H9 (cell line): ENCODE measurements at regions not wholly inside any gene's neighbourhood (a gene's known extent, or its start where the extent isn't known, plus 50 kb on each side); places are given as distances from the start of the nearest gene placed in this dataset.
"Not testable (repeated sequence)": the region's sequence is repeated elsewhere in the genome, so short reads cannot be mapped to it uniquely, and the experiment has no call there.

ENCODE experiments used
- DNase-seq: peaks from one replicate; pipeline ENCODE4 v3.0.0-alpha.2; 2017
- H2AFZ ChIP-seq: one replicate; pipeline ENCODE4 v1.6.1; 2013; ENCODE audit warnings: mild to moderate bottlenecking, low read length, control low read depth, moderate library complexity
- H2AK5ac ChIP-seq: 2 replicates; pipeline ENCODE4 v1.6.1; 2013; ENCODE audit warnings: low read length, control low read depth, mixed read lengths; ENCODE audit not compliant: insufficient read length
- H2BK120ac ChIP-seq: one replicate; pipeline ENCODE4 v1.6.1; 2013; ENCODE audit warnings: low read depth, mild to moderate bottlenecking, low read length, control low read depth, inconsistent platforms; ENCODE audit not compliant: poor library complexity, severe bottlenecking
- H2BK12ac ChIP-seq: 2 replicates; pipeline ENCODE4 v1.6.1; 2013; ENCODE audit warnings: low read length, control low read depth, mixed read lengths, low read depth; ENCODE audit not compliant: insufficient read length
- H2BK15ac ChIP-seq: 2 replicates; pipeline ENCODE4 v1.6.1; 2013; ENCODE audit warnings: low read depth, low read length, control low read depth
- H2BK20ac ChIP-seq: one replicate; pipeline ENCODE4 v1.6.1; 2013; ENCODE audit warnings: low read depth, mild to moderate bottlenecking, low read length, control low read depth, inconsistent platforms; ENCODE audit not compliant: poor library complexity, severe bottlenecking
- H2BK5ac ChIP-seq: 2 replicates; pipeline ENCODE4 v1.6.1; 2013; ENCODE audit warnings: low read length, control low read depth, mixed read lengths; ENCODE audit not compliant: insufficient read length
- H3K14ac ChIP-seq: 2 replicates; pipeline ENCODE4 v1.6.1; 2013; ENCODE audit warnings: low read length, control low read depth; ENCODE audit not compliant: insufficient read depth
- H3K18ac ChIP-seq: 2 replicates; pipeline ENCODE4 v1.6.1; 2013; ENCODE audit warnings: low read depth, mild to moderate bottlenecking, mixed read lengths, low read length, control low read depth; ENCODE audit not compliant: insufficient read length
- H3K23ac ChIP-seq: 2 replicates; pipeline ENCODE4 v1.6.1; 2013; ENCODE audit warnings: low read length, control low read depth, mixed read lengths, low read depth; ENCODE audit not compliant: insufficient read length
- H3K23me2 ChIP-seq: 2 replicates; pipeline ENCODE4 v1.6.1; 2013; ENCODE audit warnings: low read depth, mild to moderate bottlenecking, mixed read lengths, low read length, control low read depth; ENCODE audit not compliant: insufficient read length, poor library complexity, severe bottlenecking
- H3K27ac ChIP-seq: 2 replicates; pipeline ENCODE4 v1.5.1; 2013; ENCODE audit warnings: low read length, control low read depth, mixed read lengths, low read depth; ENCODE audit not compliant: insufficient read length
- H3K27me3 ChIP-seq: 2 replicates; pipeline ENCODE4 v1.6.1; 2013; ENCODE audit warnings: low read length, control low read depth, inconsistent platforms; ENCODE audit not compliant: insufficient read depth
- H3K4ac ChIP-seq: 2 replicates; pipeline ENCODE4 v1.6.1; 2013; ENCODE audit warnings: low read depth, mild to moderate bottlenecking, control low read depth, inconsistent platforms, low read length, moderate library complexity
- H3K4me1 ChIP-seq: 2 replicates; pipeline ENCODE4 v1.6.1; 2013; ENCODE audit warnings: low read length, control low read depth, inconsistent platforms; ENCODE audit not compliant: insufficient read depth
- H3K4me2 ChIP-seq: 2 replicates; pipeline ENCODE4 v1.6.1; 2013; ENCODE audit warnings: low read length, control low read depth, mixed read lengths; ENCODE audit not compliant: insufficient read length, insufficient read depth
- H3K56ac ChIP-seq: 2 replicates; pipeline ENCODE4 v1.6.1; 2013; ENCODE audit warnings: low read depth, mild to moderate bottlenecking, mixed read lengths, low read length, control low read depth; ENCODE audit not compliant: insufficient read length
- H3K79me1 ChIP-seq: 2 replicates; pipeline ENCODE4 v1.6.1; 2013; ENCODE audit warnings: low read depth, mild to moderate bottlenecking, moderate library complexity, low read length, control low read depth, inconsistent platforms; ENCODE audit not compliant: insufficient read depth, poor library complexity, severe bottlenecking
- H3K79me2 ChIP-seq: 2 replicates; pipeline ENCODE4 v1.6.1; 2013; ENCODE audit warnings: low read length, control low read depth, inconsistent platforms; ENCODE audit not compliant: insufficient read depth
- H3K9ac ChIP-seq: 2 replicates; pipeline ENCODE4 v1.6.1; 2013; ENCODE audit warnings: low read length, control low read depth, mixed read lengths; ENCODE audit not compliant: insufficient read length; ENCODE audit errors: extremely low read depth
- H3K9me3 ChIP-seq: one replicate; pipeline ENCODE4 v1.6.1; 2013; ENCODE audit warnings: low read depth, low read length, inconsistent platforms; ENCODE audit not compliant: control insufficient read depth
- H3T11ph ChIP-seq: one replicate; pipeline ENCODE4 v1.6.1; 2013; ENCODE audit warnings: mild to moderate bottlenecking, low read length, control low read depth, inconsistent platforms
- H4K20me1 ChIP-seq: one replicate; pipeline ENCODE4 v1.6.1; 2013; ENCODE audit not compliant: control insufficient read depth, insufficient read length, insufficient read depth
- H4K5ac ChIP-seq: 2 replicates; pipeline ENCODE4 v1.6.1; 2013; ENCODE audit warnings: low read depth, mild to moderate bottlenecking, mixed read lengths, low read length, control low read depth; ENCODE audit not compliant: insufficient read length
- H4K8ac ChIP-seq: replicated peaks from 2 replicates; pipeline ENCODE4 v1.6.1; 2013; ENCODE audit warnings: low read length, control low read depth, mixed read lengths, low read depth; ENCODE audit not compliant: insufficient read length
- H4K91ac ChIP-seq: 2 replicates; pipeline ENCODE4 v1.6.1; 2013; ENCODE audit warnings: low read depth, mild to moderate bottlenecking, moderate library complexity, mixed read lengths, low read length, control low read depth; ENCODE audit not compliant: insufficient read length
- H3K27ac Mint-ChIP-seq, 3 experiments: 2 replicates in 2 of 3; 3 replicates in 1 of 3; pipeline ENCODE4 v1.8.0; 2020 to 2021; ENCODE audit warnings: mixed read lengths in 3 of 3, mild to moderate bottlenecking in 1 of 3, moderate library complexity in 1 of 3
- H3K27me3 Mint-ChIP-seq: 2 replicates; pipeline ENCODE4 v1.8.0; 2021; ENCODE audit warnings: low read depth, mild to moderate bottlenecking, moderate library complexity, mixed read lengths
- H3K36me3 Mint-ChIP-seq, 3 experiments: 2 replicates in 2 of 3; 3 replicates in 1 of 3; pipeline ENCODE4 v1.8.0; 2020 to 2021; ENCODE audit warnings: low read depth in 3 of 3, mixed read lengths in 3 of 3; ENCODE audit not compliant: insufficient read depth in 1 of 3
- H3K4me1 Mint-ChIP-seq, 2 experiments: 2 replicates each; pipeline ENCODE4 v1.8.0; 2020; ENCODE audit warnings: mixed read lengths in 2 of 2
- H3K4me3 Mint-ChIP-seq, 2 experiments: 2 replicates in 1 of 2; 3 replicates in 1 of 2; pipeline ENCODE4 v1.8.0; 2020 to 2021; ENCODE audit warnings: mild to moderate bottlenecking in 2 of 2, mixed read lengths in 2 of 2, moderate library complexity in 1 of 2
- H3K9me3 Mint-ChIP-seq, 2 experiments: 2 replicates in 1 of 2; 3 replicates in 1 of 2; pipeline ENCODE4 v1.8.0; 2020; ENCODE audit warnings: mild to moderate bottlenecking in 2 of 2, mixed read lengths in 2 of 2, moderate library complexity in 1 of 2
- whole genome bisulfite sequencing: extraction: QIAGEN DNeasy Blood & Tissue Kit; methylation state at CpG from one replicate; pipeline ENCODE4 v1.1.7; 2013; ENCODE audit warnings: missing lambda C conversion rate, low lambda C conversion rate, mixed read lengths; ENCODE audit not compliant: insufficient read length; ENCODE audit errors: extremely low coverage; 5-methylcytosine and 5-hydroxymethylcytosine counted together
- TF ChIP-seq, protein P1 (sequence below): fragments of 200-600 bp; sonication (generic); conservative IDR thresholded peaks from 3 replicates; pipeline ENCODE4 v1.8.0; 2021; ENCODE audit warnings: antibody characterized with exemption, mild to moderate bottlenecking

DNA sequence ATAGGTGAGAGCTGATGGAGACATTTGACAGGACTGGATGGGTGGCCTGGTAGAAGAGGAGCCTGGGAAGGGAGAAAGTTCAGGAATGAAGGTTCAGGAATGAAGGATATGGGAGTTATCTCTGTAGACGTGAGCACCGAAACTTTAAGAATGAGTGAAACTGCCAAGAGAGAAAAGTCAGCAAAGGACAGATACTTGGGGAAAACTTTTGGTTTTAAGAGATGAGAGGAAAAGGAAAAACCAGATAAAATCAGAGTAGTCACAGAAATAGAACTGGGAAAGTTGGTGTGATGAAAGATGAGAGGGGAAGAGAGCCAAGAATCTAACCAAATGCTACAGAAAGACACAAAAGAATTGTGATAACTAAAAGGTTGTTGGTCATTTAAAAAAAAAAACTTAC, 88.9 kb downstream of the PRR15 start:
- H3K9me3 Mint-ChIP-seq, result no peaks in the 10 kb centered on the region
- Histone ChIP-seq H3K9ac (no peak overlapping the region), H2BK20ac (no peak overlapping the region), H4K20me1 (no peaks in the 10 kb centered on the region), H2BK12ac (no peak overlapping the region), H2BK120ac (no peak overlapping the region), H3K56ac (no peak overlapping the region), H3T11ph (no peak overlapping the region), H2AK5ac (no peak overlapping the region), H3K79me2 (no peaks in the 10 kb centered on the region), H2AFZ (no peak overlapping the region), H3K4me2 (no peak overlapping the region), H3K4me1 (no peaks in the 10 kb centered on the region), H2BK5ac (no peak overlapping the region), H4K91ac (no peak overlapping the region), H3K9me3 (no peaks in the 10 kb centered on the region), H3K79me1 (no peaks in the 10 kb centered on the region), H2BK15ac (no peak overlapping the region), H4K8ac (no peak overlapping the region), H3K23me2 (no peaks in the 10 kb centered on the region), H3K27me3 (no peaks in the 10 kb centered on the region), H3K23ac (no peak overlapping the region), H3K27ac (no peak overlapping the region), H3K14ac (no peak overlapping the region), H3K4ac (no peak overlapping the region), H3K18ac (no peak overlapping the region), H4K5ac (no peak overlapping the region)
- no peak overlapping the region for H3K4me3 Mint-ChIP-seq
- H3K36me3 Mint-ChIP-seq, result no peaks in the 10 kb centered on the region
- WGBS, result no CpG with 5 or more reads among the region's 2 CpGs
- DNase-seq, result no peak
- H3K27ac Mint-ChIP-seq, result no peak overlapping the region
- no peaks in the 10 kb centered on the region; the same call in 1 of the 2 replicates for H3K27me3 Mint-ChIP-seq
- TF ChIP-seq, protein P1, sequence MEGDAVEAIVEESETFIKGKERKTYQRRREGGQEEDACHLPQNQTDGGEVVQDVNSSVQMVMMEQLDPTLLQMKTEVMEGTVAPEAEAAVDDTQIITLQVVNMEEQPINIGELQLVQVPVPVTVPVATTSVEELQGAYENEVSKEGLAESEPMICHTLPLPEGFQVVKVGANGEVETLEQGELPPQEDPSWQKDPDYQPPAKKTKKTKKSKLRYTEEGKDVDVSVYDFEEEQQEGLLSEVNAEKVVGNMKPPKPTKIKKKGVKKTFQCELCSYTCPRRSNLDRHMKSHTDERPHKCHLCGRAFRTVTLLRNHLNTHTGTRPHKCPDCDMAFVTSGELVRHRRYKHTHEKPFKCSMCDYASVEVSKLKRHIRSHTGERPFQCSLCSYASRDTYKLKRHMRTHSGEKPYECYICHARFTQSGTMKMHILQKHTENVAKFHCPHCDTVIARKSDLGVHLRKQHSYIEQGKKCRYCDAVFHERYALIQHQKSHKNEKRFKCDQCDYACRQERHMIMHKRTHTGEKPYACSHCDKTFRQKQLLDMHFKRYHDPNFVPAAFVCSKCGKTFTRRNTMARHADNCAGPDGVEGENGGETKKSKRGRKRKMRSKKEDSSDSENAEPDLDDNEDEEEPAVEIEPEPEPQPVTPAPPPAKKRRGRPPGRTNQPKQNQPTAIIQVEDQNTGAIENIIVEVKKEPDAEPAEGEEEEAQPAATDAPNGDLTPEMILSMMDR, result no peak
- peaks cover 3 to 4% of the 10 kb centered on the region in 2 experiments for H3K4me1 Mint-ChIP-seq

DNA sequence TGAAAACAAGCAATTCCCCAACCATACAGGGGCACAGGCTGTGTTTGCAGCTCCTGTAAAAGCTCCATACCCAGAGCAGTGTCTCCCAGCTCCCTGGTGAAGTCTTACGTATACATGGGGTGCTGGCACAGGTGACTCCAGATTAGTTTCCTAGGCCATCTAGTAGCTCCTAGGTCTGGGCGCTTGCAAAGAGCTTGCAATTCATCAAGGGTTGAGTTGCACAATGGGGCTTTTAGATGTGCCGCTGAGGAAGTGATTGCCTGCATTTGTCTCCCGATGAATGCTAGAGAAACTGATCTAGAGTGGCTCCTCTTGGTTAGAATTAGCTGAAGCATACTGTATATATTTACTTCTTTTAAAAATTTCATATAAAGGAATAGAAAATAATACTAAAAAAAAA, 90.7 kb downstream of the PRR15 start:
- H3K27me3 ChIP-seq, H3K4me1 Mint-ChIP-seq, H3K9me3 Mint-ChIP-seq, H3K18ac ChIP-seq, H4K20me1 ChIP-seq, H2AFZ ChIP-seq, H3K79me1 ChIP-seq, H3K27ac ChIP-seq, H2BK120ac ChIP-seq, H3K9ac ChIP-seq, H3K14ac ChIP-seq, H2BK15ac ChIP-seq, DNase-seq, H3K9me3 ChIP-seq, H4K5ac ChIP-seq, H3K79me2 ChIP-seq, H3K27me3 Mint-ChIP-seq, H4K8ac ChIP-seq, H4K91ac ChIP-seq, H3K4me1 ChIP-seq, H2BK20ac ChIP-seq, H3K27ac Mint-ChIP-seq, H3K36me3 Mint-ChIP-seq, H3K4me2 ChIP-seq, H2BK12ac ChIP-seq, H3K4ac ChIP-seq, H2AK5ac ChIP-seq, H3K56ac ChIP-seq, H3K23me2 ChIP-seq, H3T11ph ChIP-seq, H2BK5ac ChIP-seq, H3K4me3 Mint-ChIP-seq, H3K23ac ChIP-seq: not testable (repeated sequence)
- no CpG with 5 or more reads among the region's 4 CpGs for WGBS
